ENCODE measurements at regions not wholly inside any gene's neighbourhood (a gene's known extent, or its start where the extent isn't known, plus 50 kb on each side); places are given as distances from the start of the nearest gene placed in this dataset.
"Not testable (repeated sequence)": the region's sequence is repeated elsewhere in the genome, so short reads cannot be mapped to it uniquely, and the experiment has no call there.

GRCh38 chr6:121886223-121886830, 450.9 kb downstream of the GJA1 start:
- no peak for DNase-seq

GRCh38 chr6:121887724-121888123, 452.3 kb downstream of the GJA1 start:
- no peak for DNase-seq

GRCh38 chr6:121890307-121890910, 455.0 kb downstream of the GJA1 start:
- no peak for DNase-seq

GRCh38 chr6:121895731-121896130, 460.3 kb downstream of the GJA1 start:
- DNase-seq, result not testable (repeated sequence)

- no peak for DNase-seq
Observed at GRCh38 chr6:121896363-121896762, 460.9 kb downstream of the GJA1 start.

GRCh38 chr6:121896771-121897170, 461.3 kb downstream of the GJA1 start:
- DNase-seq, result no peak

- no peak for DNase-seq
Observed at GRCh38 chr6:121897337-121897760, 461.9 kb downstream of the GJA1 start.

GRCh38 chr6:121901432-121901831, 466.0 kb downstream of the GJA1 start:
- DNase-seq, result no peak

GRCh38 chr6:121904559-121904958, 469.1 kb downstream of the GJA1 start:
- no peak for DNase-seq

GRCh38 chr6:121912905-121913304, 477.5 kb downstream of the GJA1 start:
- no peak for DNase-seq

- DNase-seq, result no peak
Observed at GRCh38 chr6:121917263-121917829, 481.9 kb downstream of the GJA1 start.

GRCh38 chr6:121917834-121918559, 481.5 kb upstream of the HSF2 start:
- no peak for DNase-seq

- no peak for DNase-seq
Observed at GRCh38 chr6:121920616-121921015, 478.8 kb upstream of the HSF2 start.

- DNase-seq, result no peak
Observed at GRCh38 chr6:121925024-121925423, 474.4 kb upstream of the HSF2 start.

GRCh38 chr6:121925534-121926255, 473.8 kb upstream of the HSF2 start:
- DNase-seq, result no peak

- no peak for DNase-seq
Observed at GRCh38 chr6:121929301-121929700, 470.2 kb upstream of the HSF2 start.

GRCh38 chr6:121932076-121932991, 467.1 kb upstream of the HSF2 start:
- no peak for DNase-seq

- DNase-seq, result no peak
Observed at GRCh38 chr6:121934451-121934850, 465.0 kb upstream of the HSF2 start.

- no peak for DNase-seq
Observed at GRCh38 chr6:121940728-121941127, 458.7 kb upstream of the HSF2 start.

GRCh38 chr6:121944354-121944753, 455.1 kb upstream of the HSF2 start:
- DNase-seq, result no peak

- no peak for DNase-seq
Observed at GRCh38 chr6:121951123-121951522, 448.3 kb upstream of the HSF2 start.

GRCh38 chr6:121951918-121952379, 447.5 kb upstream of the HSF2 start:
- DNase-seq, result no peak

Measured in stimulated activated CD4-positive, alpha-beta T cell treated with anti-CD3 and anti-CD28 coated beads, Interleukin-4, amount 100 ng/mL, for 4 hours (primary cell).